SU-DHL-6 (cell line): ENCODE measurements at regions not wholly inside any gene's neighbourhood (a gene's known extent, or its start where the extent isn't known, plus 50 kb on each side); places are given as distances from the start of the nearest gene placed in this dataset.

Source experiments
- CTCF ChIP-seq: fragments of 200-600 bp; sonication (generic); IDR thresholded peaks from one replicate; pipeline ENCODE4 v1.5.1; 2017; ENCODE audit warnings: antibody characterized with exemption, mild to moderate bottlenecking, low read length, moderate library complexity; ENCODE audit not compliant: insufficient read depth, poor library complexity, severe bottlenecking
- EZH2phosphoT487 ChIP-seq: fragments of 200-600 bp; sonication (generic), shearing (Covaris generic); conservative IDR thresholded peaks from 2 replicates; pipeline ENCODE4 v1.6.1; 2018; ENCODE audit warnings: mild to moderate bottlenecking, antibody characterized with exemption, low read length, moderate library complexity, mixed read lengths

- no peak for TF ChIP-seq CTCF
- TF ChIP-seq EZH2phosphoT487 = no peak
These were observed 220.9 kb downstream of the FSCB start for GRCh38 chr14:44286201-44286600.
